Sigmoid colon (tissue), 6 donors: ENCODE measurements at regions not wholly inside any gene's neighbourhood (a gene's known extent, or its start where the extent isn't known, plus 50 kb on each side); places are given as distances from the start of the nearest gene placed in this dataset.

Source experiments
- DNase-seq: peaks from one replicate; pipeline ENCODE4 v3.0.0-alpha.2; 2019
- H3K27ac ChIP-seq, 4 donors: fragments of 200-600 bp; sonication (generic); one replicate each; pipeline ENCODE4 v1.5.1; 2016 to 2019; ENCODE audit warnings: mild to moderate bottlenecking in 1 of 4
- H3K27me3 ChIP-seq, 3 donors: fragments of 200-600 bp; sonication (generic); one replicate each; pipeline ENCODE4 v1.5.1; 2019; ENCODE audit warnings: mild to moderate bottlenecking in 1 of 3
- H3K36me3 ChIP-seq, 4 donors: fragments of 200-600 bp; sonication (generic); one replicate each; pipeline ENCODE4 v1.5.1; 2016 to 2019
- H3K4me1 ChIP-seq, 4 donors: fragments of 200-600 bp; sonication (generic); one replicate each; pipeline ENCODE4 v1.5.1; 2017 to 2019
- H3K4me3 ChIP-seq, 4 donors: fragments of 200-600 bp; sonication (generic); one replicate each; pipeline ENCODE4 v1.5.1; 2017 to 2019; ENCODE audit warnings: mild to moderate bottlenecking in 2 of 4, moderate library complexity in 1 of 4
- H3K9me3 ChIP-seq, 4 donors: fragments of 200-600 bp in 3 of 4; sonication (generic) in 3 of 4; one replicate each; pipeline versions ENCODE4 v1.5.1 to v1.6.1; 2013 to 2019
- CTCF ChIP-seq, 4 experiments: fragments of 450-650 bp in 3 of 4; fragments of 200-600 bp in 1 of 4; IDR thresholded peaks; one replicate each; pipeline ENCODE4 v1.5.1; 2016 to 2019; ENCODE audit warnings: antibody characterized with exemption in 4 of 4, mild to moderate bottlenecking in 3 of 4, moderate library complexity in 2 of 4
- EP300 ChIP-seq, 4 donors: sonication (generic); formaldehyde crosslinking; IDR thresholded peaks; one replicate each; pipeline ENCODE4 v1.6.1; 2017; ENCODE audit warnings: antibody characterized with exemption in 4 of 4
- POLR2A ChIP-seq, 2 donors: fragments of 450-650 bp; IDR thresholded peaks; one replicate each; pipeline ENCODE4 v1.6.1; 2016; ENCODE audit warnings: antibody characterized with exemption in 2 of 2, mild to moderate bottlenecking in 2 of 2, moderate library complexity in 2 of 2
- POLR2AphosphoS5 ChIP-seq, 4 donors: sonication (generic); formaldehyde crosslinking; IDR thresholded peaks; one replicate each; pipeline ENCODE4 v1.6.1; 2017; ENCODE audit warnings: antibody characterized with exemption in 4 of 4
- WGBS, 2 donors: extraction: QIAGEN DNeasy Blood & Tissue Kit; methylation state at CpG; one replicate each; pipeline ENCODE4 v1.1.7; 2013; 5-methylcytosine and 5-hydroxymethylcytosine counted together
- intact Hi-C: fragments of 100-400 bp; cut with DNase I; formaldehyde crosslinking; loops from one replicate; pipeline ENCODE4 v1.15.1; 2023
- donor health status: healthy with polysubstance abuse.
- donor health status: healthy.

DNA sequence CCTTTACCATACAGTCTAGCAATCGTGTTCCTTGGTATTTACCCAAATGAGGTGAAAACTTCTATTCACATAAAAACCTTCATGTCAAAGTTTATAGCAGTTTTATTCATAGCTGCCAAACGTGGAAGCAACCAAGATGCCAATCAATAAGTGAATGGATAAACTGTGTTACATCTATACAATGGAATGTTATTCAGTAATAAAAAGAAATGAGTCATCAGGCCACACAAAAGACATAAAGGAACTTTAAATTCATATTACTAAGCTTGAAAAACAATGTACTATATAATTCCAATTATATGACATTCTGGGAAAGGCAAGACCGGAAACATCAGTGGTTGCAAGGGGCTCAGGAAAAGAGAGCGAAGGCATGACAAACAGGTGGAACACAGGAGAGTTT, 679.9 kb downstream of the ISL1 start:
- WGBS, 2 donors = 45 to 72% methylated on average over 4 of the region's 4 CpGs
- H3K36me3 ChIP-seq = no peaks in the 10 kb centered on the region
- intact Hi-C loops = no loop called here

GRCh38 chr5:52065182-52065581, 681.9 kb downstream of the ISL1 start:
- WGBS, 2 donors = 69 to 88% methylated on average over 2 of the region's 2 CpGs
- H3K9me3 ChIP-seq = no peaks in the 10 kb centered on the region
- no peak overlapping the region for H3K4me3 ChIP-seq
- no peaks in the 10 kb centered on the region for H3K27me3 ChIP-seq
- H3K36me3 ChIP-seq = no peaks in the 10 kb centered on the region
- no peak for DNase-seq
- no peaks in the 10 kb centered on the region for H3K4me1 ChIP-seq
- intact Hi-C loops = no loop called here
- H3K27ac ChIP-seq = no peak overlapping the region
- no peak for TF ChIP-seq POLR2A (IDR thresholded peaks at IDR 0.05)
- no peak for TF ChIP-seq POLR2AphosphoS5 (IDR thresholded peaks at IDR 0.05)
- no peak for TF ChIP-seq CTCF (IDR thresholded peaks at IDR 0.05)
- TF ChIP-seq EP300 (IDR thresholded peaks at IDR 0.05) = no peak

More for the DNA sequence above, 679.9 kb downstream of the ISL1 start:
- no peak for DNase-seq
- H3K4me3 ChIP-seq = no peak overlapping the region
- no peaks in the 10 kb centered on the region for H3K27me3 ChIP-seq
- TF ChIP-seq POLR2AphosphoS5 (IDR thresholded peaks at IDR 0.05) = no peak
- TF ChIP-seq EP300 (IDR thresholded peaks at IDR 0.05) = no peak
- no peak for TF ChIP-seq CTCF (IDR thresholded peaks at IDR 0.05)
- no peak for TF ChIP-seq POLR2A (IDR thresholded peaks at IDR 0.05)
- no peak overlapping the region for H3K27ac ChIP-seq
- H3K9me3 ChIP-seq = no peaks in the 10 kb centered on the region
- H3K4me1 ChIP-seq = no peaks in the 10 kb centered on the region

DNA sequence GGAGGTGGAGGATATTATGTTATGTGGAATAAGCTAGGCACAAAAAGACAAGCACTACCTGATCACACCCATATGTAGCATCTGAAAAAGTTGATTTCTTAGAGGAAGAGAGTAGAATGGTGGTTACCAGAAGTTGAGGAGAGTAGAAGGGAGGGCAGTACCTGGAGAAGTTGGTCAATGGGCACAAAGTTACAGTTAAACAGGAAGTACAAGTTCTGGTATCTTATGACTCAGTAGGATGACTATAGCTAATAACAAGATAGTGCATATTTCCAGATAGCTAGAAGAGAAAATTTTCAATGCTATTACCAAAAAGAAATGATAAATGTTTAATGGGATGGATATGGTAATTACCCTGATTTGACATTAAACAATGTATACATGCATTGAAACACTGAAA, 686.7 kb downstream of the ISL1 start:
- Histone ChIP-seq H3K4me3 (no peak overlapping the region), H3K9me3 (no peaks in the 10 kb centered on the region), H3K27ac (no peak overlapping the region), H3K4me1 (no peaks in the 10 kb centered on the region), H3K36me3 (no peaks in the 10 kb centered on the region), H3K27me3 (no peaks in the 10 kb centered on the region)
- DNase-seq = no peak
- intact Hi-C loops = no loop called here
- no peak for TF ChIP-seq CTCF (IDR thresholded peaks at IDR 0.05)
- no peak for TF ChIP-seq POLR2A (IDR thresholded peaks at IDR 0.05)
- TF ChIP-seq POLR2AphosphoS5 (IDR thresholded peaks at IDR 0.05) = no peak

- Histone ChIP-seq H3K36me3 (no peaks in the 10 kb centered on the region), H3K27me3 (no peaks in the 10 kb centered on the region), H3K4me3 (no peak overlapping the region), H3K4me1 (no peaks in the 10 kb centered on the region), H3K9me3 (no peaks in the 10 kb centered on the region), H3K27ac (no peak overlapping the region)
- intact Hi-C loops = no loop called here
- no peak for TF ChIP-seq POLR2AphosphoS5 (IDR thresholded peaks at IDR 0.05)
- TF ChIP-seq EP300 (IDR thresholded peaks at IDR 0.05) = no peak
- no peak for TF ChIP-seq POLR2A (IDR thresholded peaks at IDR 0.05)
- TF ChIP-seq CTCF (IDR thresholded peaks at IDR 0.05) = no peak
- no peak for DNase-seq
- WGBS, 2 donors = 67 to 78% methylated on average over 5 of the region's 5 CpGs
These were observed 690.9 kb downstream of the ISL1 start for GRCh38 chr5:52073993-52074689.
